ENCODE measurements at regions not wholly inside any gene's neighbourhood (a gene's known extent, or its start where the extent isn't known, plus 50 kb on each side); places are given as distances from the start of the nearest gene placed in this dataset.

- H4K12ac ChIP-seq (ENCODE audit: low read depth, low read length): no peak overlapping the region
- no peak overlapping the region for H2BK5ac ChIP-seq (ENCODE audit: low read depth, low read length, poor library complexity)
- no peak overlapping the region for H3K18ac ChIP-seq (ENCODE audit: low read length)
- no peaks in the 10 kb centered on the region for H3K79me2 ChIP-seq (ENCODE audit: control insufficient read depth, insufficient read depth, low read length, poor library complexity)
- H3K23ac ChIP-seq (ENCODE audit: low read length): no peak overlapping the region
- WGBS (ENCODE audit: extremely low coverage, insufficient coverage, insufficient read length): no CpG with 5 or more reads among the region's 2 CpGs
- H2BK12ac ChIP-seq (ENCODE audit: low read length): no peak overlapping the region
- no peak overlapping the region for H4K91ac ChIP-seq (ENCODE audit: low read depth, low read length)
- H3K4ac ChIP-seq (ENCODE audit: low read depth, low read length): no peak overlapping the region
- H3K27me3 ChIP-seq (ENCODE audit: insufficient read depth, low read length): no peaks in the 10 kb centered on the region
- no peaks in the 10 kb centered on the region for H3K4me1 ChIP-seq (ENCODE audit: control insufficient read depth in 1 of 2, insufficient read depth in 2 of 2, low read length in 2 of 2)
- no peak overlapping the region for H3K27ac ChIP-seq (ENCODE audit: low read depth, low read length)
- no peak overlapping the region for H2AFZ ChIP-seq (ENCODE audit: insufficient read depth, low read length, poor library complexity)
- H3K9ac ChIP-seq (ENCODE audit: low read length): no peak overlapping the region
- H3K4me2 ChIP-seq (ENCODE audit: low read length): no peak overlapping the region
- DNase-seq: no peak
- no peak overlapping the region for H2BK120ac ChIP-seq (ENCODE audit: insufficient read depth, low read length, poor library complexity)
- no peaks in the 10 kb centered on the region for H3K79me1 ChIP-seq (ENCODE audit: low read length)
- no peak overlapping the region for H4K8ac ChIP-seq (ENCODE audit: low read depth, low read length)
- no peak overlapping the region for H3K14ac ChIP-seq (ENCODE audit: low read length)
- H3K4me3 ChIP-seq (ENCODE audit: low read depth, low read length): no peak overlapping the region
- no peak overlapping the region for H2AK5ac ChIP-seq (ENCODE audit: low read length)
- no peaks in the 10 kb centered on the region for H3K9me3 ChIP-seq (ENCODE audit: insufficient read depth, low read depth, low read length)
- no peaks in the 10 kb centered on the region for H3K36me3 ChIP-seq (ENCODE audit: control insufficient read depth in 1 of 2, insufficient read depth in 2 of 2, low read length in 2 of 2)
Measured at GRCh38 chr12:69118516-69118915, 120.9 kb upstream of the CPSF6 start.

GRCh38 chr12:69119770-69120169, 119.6 kb upstream of the CPSF6 start:
- Histone ChIP-seq H3K9me3 (ENCODE audit: insufficient read depth, low read depth, low read length) (no peaks in the 10 kb centered on the region), H3K79me2 (ENCODE audit: control insufficient read depth, insufficient read depth, low read length, poor library complexity) (no peaks in the 10 kb centered on the region), H3K27ac (ENCODE audit: low read depth, low read length) (no peak overlapping the region), H4K12ac (ENCODE audit: low read depth, low read length) (no peak overlapping the region), H2BK5ac (ENCODE audit: low read depth, low read length, poor library complexity) (no peak overlapping the region), H3K4me3 (ENCODE audit: low read depth, low read length) (no peak overlapping the region), H3K79me1 (ENCODE audit: low read length) (no peaks in the 10 kb centered on the region), H3K36me3 (ENCODE audit: control insufficient read depth in 1 of 2, insufficient read depth in 2 of 2, low read length in 2 of 2) (no peaks in the 10 kb centered on the region), H3K14ac (ENCODE audit: low read length) (no peak overlapping the region), H3K27me3 (ENCODE audit: insufficient read depth, low read length) (no peaks in the 10 kb centered on the region), H2BK120ac (ENCODE audit: insufficient read depth, low read length, poor library complexity) (no peak overlapping the region), H3K4ac (ENCODE audit: low read depth, low read length) (no peak overlapping the region), H3K23ac (ENCODE audit: low read length) (no peak overlapping the region), H3K4me1 (ENCODE audit: control insufficient read depth in 1 of 2, insufficient read depth in 2 of 2, low read length in 2 of 2) (no peaks in the 10 kb centered on the region), H3K18ac (ENCODE audit: low read length) (no peak overlapping the region), H2AFZ (ENCODE audit: insufficient read depth, low read length, poor library complexity) (no peak overlapping the region), H4K91ac (ENCODE audit: low read depth, low read length) (no peak overlapping the region), H4K8ac (ENCODE audit: low read depth, low read length) (no peak overlapping the region), H3K9ac (ENCODE audit: low read length) (no peak overlapping the region), H2AK5ac (ENCODE audit: low read length) (no peak overlapping the region), H3K4me2 (ENCODE audit: low read length) (no peak overlapping the region), H2BK12ac (ENCODE audit: low read length) (no peak overlapping the region)
- no peak for DNase-seq
- WGBS (ENCODE audit: extremely low coverage, insufficient coverage, insufficient read length): no CpG with 5 or more reads among the region's 6 CpGs

- Histone ChIP-seq H2BK5ac (ENCODE audit: low read depth, low read length, poor library complexity) (no peak overlapping the region), H2AK5ac (ENCODE audit: low read length) (no peak overlapping the region), H3K9me3 (ENCODE audit: insufficient read depth, low read depth, low read length) (no peaks in the 10 kb centered on the region), H2AFZ (ENCODE audit: insufficient read depth, low read length, poor library complexity) (no peak overlapping the region), H3K18ac (ENCODE audit: low read length) (no peak overlapping the region), H3K27ac (ENCODE audit: low read depth, low read length) (no peak overlapping the region), H2BK120ac (ENCODE audit: insufficient read depth, low read length, poor library complexity) (no peak overlapping the region), H2BK12ac (ENCODE audit: low read length) (no peak overlapping the region), H3K23ac (ENCODE audit: low read length) (no peak overlapping the region), H3K36me3 (ENCODE audit: control insufficient read depth in 1 of 2, insufficient read depth in 2 of 2, low read length in 2 of 2) (no peaks in the 10 kb centered on the region), H4K8ac (ENCODE audit: low read depth, low read length) (no peak overlapping the region), H3K9ac (ENCODE audit: low read length) (no peak overlapping the region), H4K91ac (ENCODE audit: low read depth, low read length) (no peak overlapping the region), H3K4me1 (ENCODE audit: control insufficient read depth in 1 of 2, insufficient read depth in 2 of 2, low read length in 2 of 2) (no peaks in the 10 kb centered on the region), H3K4me3 (ENCODE audit: low read depth, low read length) (no peak overlapping the region), H3K79me2 (ENCODE audit: control insufficient read depth, insufficient read depth, low read length, poor library complexity) (no peaks in the 10 kb centered on the region), H3K79me1 (ENCODE audit: low read length) (no peaks in the 10 kb centered on the region), H3K27me3 (ENCODE audit: insufficient read depth, low read length) (no peaks in the 10 kb centered on the region), H3K14ac (ENCODE audit: low read length) (no peak overlapping the region), H3K4me2 (ENCODE audit: low read length) (no peak overlapping the region), H3K4ac (ENCODE audit: low read depth, low read length) (no peak overlapping the region), H4K12ac (ENCODE audit: low read depth, low read length) (no peak overlapping the region)
- DNase-seq: no peak
- no CpG with 5 or more reads among the region's 5 CpGs for WGBS (ENCODE audit: extremely low coverage, insufficient coverage, insufficient read length)
Measured at GRCh38 chr12:69120354-69120753, 119.0 kb upstream of the CPSF6 start.

- Histone ChIP-seq H2BK5ac (ENCODE audit: low read depth, low read length, poor library complexity) (no peak overlapping the region), H2BK120ac (ENCODE audit: insufficient read depth, low read length, poor library complexity) (no peak overlapping the region), H3K23ac (ENCODE audit: low read length) (no peak overlapping the region), H3K4me3 (ENCODE audit: low read depth, low read length) (no peak overlapping the region), H3K14ac (ENCODE audit: low read length) (no peak overlapping the region), H3K27ac (ENCODE audit: low read depth, low read length) (no peak overlapping the region), H2BK12ac (ENCODE audit: low read length) (no peak overlapping the region), H3K79me1 (ENCODE audit: low read length) (no peaks in the 10 kb centered on the region), H3K27me3 (ENCODE audit: insufficient read depth, low read length) (no peaks in the 10 kb centered on the region), H2AFZ (ENCODE audit: insufficient read depth, low read length, poor library complexity) (no peak overlapping the region), H2AK5ac (ENCODE audit: low read length) (no peak overlapping the region), H3K4me2 (ENCODE audit: low read length) (no peak overlapping the region), H4K91ac (ENCODE audit: low read depth, low read length) (no peak overlapping the region), H3K4me1 (ENCODE audit: control insufficient read depth in 1 of 2, insufficient read depth in 2 of 2, low read length in 2 of 2) (no peaks in the 10 kb centered on the region), H3K18ac (ENCODE audit: low read length) (no peak overlapping the region), H3K4ac (ENCODE audit: low read depth, low read length) (no peak overlapping the region), H3K79me2 (ENCODE audit: control insufficient read depth, insufficient read depth, low read length, poor library complexity) (no peaks in the 10 kb centered on the region), H3K36me3 (ENCODE audit: control insufficient read depth in 1 of 2, insufficient read depth in 2 of 2, low read length in 2 of 2) (no peaks in the 10 kb centered on the region), H4K8ac (ENCODE audit: low read depth, low read length) (no peak overlapping the region), H4K12ac (ENCODE audit: low read depth, low read length) (no peak overlapping the region), H3K9me3 (ENCODE audit: insufficient read depth, low read depth, low read length) (no peaks in the 10 kb centered on the region), H3K9ac (ENCODE audit: low read length) (no peak overlapping the region)
- WGBS (ENCODE audit: extremely low coverage, insufficient coverage, insufficient read length): no CpG with 5 or more reads among the region's 3 CpGs
- no peak for DNase-seq
Measured at GRCh38 chr12:69123311-69123710, 116.1 kb upstream of the CPSF6 start.

All from trophoblast cell (in vitro differentiated cells and primary cell).